HG02885 (cell line): ENCODE measurements at regions not wholly inside any gene's neighbourhood (a gene's known extent, or its start where the extent isn't known, plus 50 kb on each side); places are given as distances from the start of the nearest gene placed in this dataset.

Source experiments
- ATAC-seq: cut with Tn5 transposase; IDR thresholded peaks from one replicate; pipeline ENCODE4 v1.9.1; 2021; ENCODE audit warnings: mild to moderate bottlenecking; ENCODE audit not compliant: unreplicated experiment, poor library complexity

DNA sequence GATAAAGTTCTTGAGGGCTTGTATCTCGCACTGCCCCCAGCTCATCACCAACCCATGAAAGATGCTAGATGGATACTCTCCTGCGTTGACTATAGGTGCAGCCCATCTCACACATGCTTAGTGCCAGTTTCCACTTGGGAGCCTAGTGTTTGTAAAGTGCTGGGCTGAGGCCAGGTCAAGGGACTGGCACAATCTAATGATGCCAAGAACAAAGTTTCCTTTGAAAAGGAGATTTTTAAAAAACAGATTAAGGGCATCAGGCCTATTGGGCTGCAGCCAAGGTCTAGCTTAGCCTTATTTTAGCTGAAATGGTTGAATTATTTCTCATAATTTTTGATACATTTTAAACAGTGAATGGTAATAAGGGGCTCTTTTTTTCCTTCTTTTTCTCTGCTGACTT lies 259.0 kb downstream of the ADRA2A start:
- no peak for ATAC-seq

DNA sequence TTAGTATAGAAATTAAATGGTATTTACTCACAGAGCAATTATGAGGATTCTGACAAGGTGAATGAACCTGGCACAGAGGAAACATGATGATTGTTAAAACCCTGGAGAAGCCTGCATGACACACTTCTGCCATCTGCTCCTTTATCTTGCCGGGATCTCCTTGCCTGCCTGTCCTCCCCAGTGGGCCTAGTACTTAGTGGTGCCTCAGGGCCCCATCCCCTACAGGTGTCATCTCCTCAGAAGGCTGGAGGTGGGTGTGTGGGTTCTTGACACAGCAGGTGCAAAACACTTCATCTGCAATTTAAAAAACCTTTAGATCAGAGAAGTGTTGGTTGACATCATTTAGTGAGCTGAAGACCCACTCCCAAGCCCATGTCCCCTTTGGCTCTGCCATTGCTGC lies 261.2 kb downstream of the ADRA2A start:
- peak; percentile 26 for ATAC-seq

GRCh38 chr10:111338805-111339204 lies 262.0 kb downstream of the ADRA2A start:
- ATAC-seq: peak; percentile 92

- ATAC-seq: peak; percentile 64
These were observed 268.0 kb downstream of the ADRA2A start for GRCh38 chr10:111344804-111345203.

GRCh38 chr10:111347386-111348013 lies 270.7 kb downstream of the ADRA2A start:
- ATAC-seq: no peak

DNA sequence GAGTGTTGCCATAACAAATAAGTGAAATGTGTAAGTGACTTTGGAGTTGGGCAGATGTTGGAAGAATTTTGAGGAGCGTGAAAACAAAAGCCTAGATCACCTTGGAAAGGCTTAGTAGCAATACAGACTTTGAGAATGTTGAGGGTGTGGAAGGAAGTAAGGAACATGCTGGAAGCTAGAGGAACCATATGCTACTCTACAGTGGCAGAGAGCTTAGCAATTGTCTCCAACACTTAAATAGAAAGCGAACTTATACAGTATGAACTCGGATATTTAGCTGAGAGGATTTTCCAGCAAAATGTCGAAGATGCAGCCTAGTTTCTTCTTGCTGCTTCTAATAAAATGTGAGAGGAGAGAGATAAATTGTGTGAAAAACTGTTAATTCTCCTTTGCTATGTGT lies 271.2 kb downstream of the ADRA2A start:
- no peak for ATAC-seq

DNA sequence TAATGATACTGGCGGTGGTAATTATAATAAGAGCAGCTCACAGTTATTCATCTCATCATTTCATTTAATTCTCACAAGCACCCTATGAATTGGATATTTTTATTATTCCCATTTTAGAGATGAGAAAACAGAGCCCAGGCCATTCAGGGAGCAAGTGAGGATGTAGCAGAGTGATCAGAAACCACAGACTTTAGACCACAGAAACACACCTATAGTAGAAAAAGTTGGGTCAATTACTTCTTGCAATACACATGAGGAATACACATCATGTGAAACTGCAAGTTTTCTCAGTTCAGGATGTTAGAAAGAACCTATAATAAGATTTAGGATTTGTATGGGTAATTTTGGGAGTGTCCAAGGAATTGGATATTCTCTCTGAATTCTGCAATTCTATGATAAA lies 278.0 kb downstream of the ADRA2A start:
- no peak for ATAC-seq

DNA sequence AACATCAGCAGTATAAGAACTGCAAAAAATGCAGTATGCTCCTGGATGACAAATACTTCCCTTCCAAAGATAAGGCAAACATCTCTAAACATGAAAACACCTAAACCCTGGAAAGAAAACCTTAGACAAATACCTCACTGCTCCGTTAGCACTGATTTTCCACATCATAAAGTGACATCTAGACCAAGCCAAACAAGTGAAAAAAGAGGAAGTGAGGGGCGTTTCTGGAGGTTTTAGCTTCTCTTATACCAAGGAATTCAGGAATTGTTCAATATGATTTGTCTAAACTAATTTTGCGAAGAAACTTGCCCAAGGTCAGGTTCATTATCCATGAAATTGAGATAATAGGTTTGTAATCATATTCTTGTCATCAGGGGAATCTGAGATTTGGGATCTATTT lies 279.7 kb downstream of the ADRA2A start:
- ATAC-seq: no peak

DNA sequence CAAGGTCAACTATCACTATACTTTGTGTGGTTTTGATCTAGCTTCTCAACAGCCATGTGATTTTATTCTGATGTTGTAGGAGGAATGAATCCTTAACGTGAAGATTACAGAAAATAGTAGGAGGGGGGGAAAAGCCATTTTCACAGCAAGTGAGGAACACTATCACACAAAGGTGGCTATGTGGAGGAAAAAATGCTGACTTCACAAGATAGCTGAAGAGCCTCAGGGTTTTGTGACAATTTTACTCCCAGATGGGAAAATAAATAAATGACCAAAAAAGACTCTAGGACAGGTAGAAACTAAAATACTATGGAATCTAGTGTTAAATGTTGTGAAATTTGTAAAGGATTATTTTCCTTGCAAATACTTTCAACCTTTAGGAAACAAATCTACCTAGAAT lies 281.0 kb downstream of the ADRA2A start:
- no peak for ATAC-seq

DNA sequence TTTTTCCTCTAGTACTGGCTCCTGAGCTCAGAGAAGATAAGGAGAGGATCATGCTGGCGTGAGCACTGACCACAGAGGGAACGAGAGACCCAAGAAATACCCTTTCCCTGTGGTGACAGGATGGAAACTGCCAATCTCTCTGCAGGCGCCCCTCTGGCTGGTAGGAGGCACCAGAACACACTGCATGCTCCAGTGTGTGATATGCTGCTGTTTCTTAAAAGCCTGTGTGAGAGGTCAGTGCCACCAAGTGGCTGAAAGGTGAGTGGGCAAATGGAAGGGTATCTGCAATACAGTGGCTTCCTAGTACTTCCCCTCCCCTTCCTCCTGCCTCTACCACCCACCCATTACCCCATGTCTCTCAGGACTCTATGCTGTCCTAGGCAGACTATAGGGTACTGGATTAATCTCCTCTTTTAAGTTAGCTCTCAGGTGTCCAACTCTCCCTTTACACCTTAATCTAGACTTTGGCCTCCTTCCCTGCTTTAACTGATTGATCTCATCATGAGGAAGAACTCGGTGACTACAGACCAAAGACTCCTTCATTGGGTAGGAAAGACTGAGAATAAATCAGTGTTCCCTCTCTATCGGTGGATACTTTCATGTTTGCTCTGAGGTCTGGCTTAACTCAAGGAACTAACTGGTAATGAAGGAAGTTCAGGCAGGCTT lies 283.6 kb downstream of the ADRA2A start:
- peak; percentile 99 for ATAC-seq

DNA sequence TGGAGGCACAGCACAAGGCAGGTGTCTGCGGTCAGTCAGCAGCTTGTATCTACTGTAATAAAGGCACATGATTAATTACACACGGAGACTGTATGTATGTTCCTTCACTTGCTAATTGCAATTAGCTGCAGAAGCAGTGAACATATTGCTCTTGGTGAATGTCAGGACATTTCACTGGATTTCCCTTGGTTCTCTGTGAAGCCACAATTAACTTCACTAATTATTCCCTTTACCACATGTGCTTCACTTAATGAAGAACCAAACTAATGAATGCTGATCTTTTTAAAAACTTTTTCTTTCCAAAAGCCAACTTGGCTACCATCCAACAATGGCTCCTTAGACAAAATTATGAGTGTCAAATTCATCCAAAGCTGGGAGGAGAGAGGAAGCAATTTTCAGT lies 290.7 kb downstream of the ADRA2A start:
- ATAC-seq: no peak

GRCh38 chr10:111370101-111370500 lies 293.3 kb downstream of the ADRA2A start:
- no peak for ATAC-seq

GRCh38 chr10:111373696-111374095 lies 296.9 kb downstream of the ADRA2A start:
- no peak for ATAC-seq

- no peak for ATAC-seq
These were observed 302.8 kb downstream of the ADRA2A start for GRCh38 chr10:111379534-111380187.

- ATAC-seq: no peak
These were observed 307.7 kb downstream of the ADRA2A start for GRCh38 chr10:111384556-111384955.

GRCh38 chr10:111390813-111391563 lies 314.2 kb downstream of the ADRA2A start:
- ATAC-seq: no peak

- ATAC-seq: no peak
These were observed 315.3 kb downstream of the ADRA2A start for GRCh38 chr10:111392159-111392558.

DNA sequence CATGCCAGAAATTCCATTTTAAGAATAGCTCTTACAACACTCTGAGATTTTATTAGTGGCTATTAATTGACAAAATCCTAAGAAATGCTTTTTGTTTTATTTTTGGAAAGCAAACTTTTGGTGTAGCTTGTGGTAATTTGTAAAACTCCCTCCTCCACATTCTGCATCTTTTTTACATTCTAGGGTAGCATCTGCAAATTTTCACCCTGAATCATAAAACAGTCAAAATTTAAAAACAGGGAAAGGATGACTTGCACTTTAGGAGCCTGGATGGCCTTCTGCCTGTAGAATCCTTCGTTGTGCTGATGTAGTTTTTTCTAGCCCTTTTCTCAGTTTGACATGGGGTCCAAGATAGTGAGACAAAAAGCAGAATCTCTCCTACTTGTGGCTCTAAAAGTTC lies 316.1 kb downstream of the ADRA2A start:
- no peak for ATAC-seq

DNA sequence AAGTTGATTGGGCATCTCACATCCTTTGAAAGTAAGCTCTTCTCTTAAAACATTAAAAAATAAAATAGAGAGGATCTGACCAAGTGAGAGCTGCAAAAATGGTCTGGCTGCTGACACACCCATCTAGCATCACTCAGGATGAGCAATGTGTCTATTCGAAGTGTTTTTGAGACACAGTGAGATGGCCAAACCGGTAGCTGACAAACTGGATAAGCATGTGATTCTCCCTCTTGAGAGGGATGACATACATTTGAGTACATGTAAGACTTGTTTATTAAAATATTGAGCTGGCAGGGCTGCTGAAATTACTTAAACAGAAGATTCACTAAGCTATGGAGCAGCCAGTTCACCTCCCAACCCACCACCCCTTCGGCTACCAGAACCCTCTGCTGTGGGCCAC lies 333.9 kb downstream of the ADRA2A start:
- ATAC-seq: no peak

- no peak for ATAC-seq
These were observed 348.6 kb downstream of the ADRA2A start for GRCh38 chr10:111425459-111425858.
